AG09309 (cell line): ENCODE measurements at regions not wholly inside any gene's neighbourhood (a gene's known extent, or its start where the extent isn't known, plus 50 kb on each side); places are given as distances from the start of the nearest gene placed in this dataset.

ENCODE experiments used
- DNase-seq: peaks from one replicate; pipeline ENCODE4 v3.0.0-alpha.2; 2010; ENCODE audit warnings: low read depth
- H3K4me3 ChIP-seq: 2 replicates; pipeline ENCODE4 v1.5.1; 2011; ENCODE audit warnings: mild to moderate bottlenecking, low read depth, low read length, moderate library complexity; ENCODE audit not compliant: control insufficient read depth
- TF ChIP-seq, protein P1 (sequence below): IDR thresholded peaks from 2 replicates; pipeline ENCODE4 v1.5.1; 2011; ENCODE audit warnings: mild to moderate bottlenecking, low read depth, low read length, inconsistent platforms; ENCODE audit not compliant: insufficient read depth, control insufficient read depth; ENCODE audit errors: missing control alignments

DNA sequence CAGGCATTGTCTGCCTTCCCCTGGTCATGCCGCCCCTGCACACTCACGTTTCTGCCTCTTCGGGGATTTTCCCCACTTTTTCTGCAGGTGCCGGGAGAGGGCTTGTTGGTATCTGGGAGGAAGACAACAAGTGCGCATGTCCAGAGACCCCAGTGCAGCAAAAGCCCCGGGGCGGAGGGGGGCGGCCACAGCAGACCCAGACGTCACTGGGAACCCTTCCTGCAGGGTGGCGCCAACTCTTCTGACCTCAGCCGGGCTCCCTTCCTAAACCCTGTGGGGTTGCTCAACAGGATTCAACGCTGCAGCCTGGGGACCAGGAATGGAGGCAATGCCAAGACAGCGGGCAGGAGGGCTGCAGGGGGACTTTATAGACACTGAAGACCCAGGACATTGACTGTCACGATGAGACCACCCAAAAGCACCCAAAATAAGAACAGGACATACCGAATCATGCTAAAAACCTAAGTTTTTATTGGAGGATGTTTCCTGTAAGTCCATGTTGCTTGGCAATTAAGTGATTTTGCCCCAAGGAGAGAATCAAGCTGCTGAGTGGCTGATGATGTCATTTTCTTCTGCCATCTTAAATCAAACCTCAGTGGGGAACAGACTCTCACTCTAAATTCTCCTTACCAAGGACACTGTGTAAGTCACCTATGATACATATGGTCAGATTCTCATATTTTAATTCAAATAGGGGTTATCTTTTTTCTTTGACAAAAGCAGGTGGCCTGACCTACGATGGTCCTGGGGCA is 62.9 kb upstream of the SIMC1 start:
- no peak for DNase-seq
- TF ChIP-seq, protein P1, sequence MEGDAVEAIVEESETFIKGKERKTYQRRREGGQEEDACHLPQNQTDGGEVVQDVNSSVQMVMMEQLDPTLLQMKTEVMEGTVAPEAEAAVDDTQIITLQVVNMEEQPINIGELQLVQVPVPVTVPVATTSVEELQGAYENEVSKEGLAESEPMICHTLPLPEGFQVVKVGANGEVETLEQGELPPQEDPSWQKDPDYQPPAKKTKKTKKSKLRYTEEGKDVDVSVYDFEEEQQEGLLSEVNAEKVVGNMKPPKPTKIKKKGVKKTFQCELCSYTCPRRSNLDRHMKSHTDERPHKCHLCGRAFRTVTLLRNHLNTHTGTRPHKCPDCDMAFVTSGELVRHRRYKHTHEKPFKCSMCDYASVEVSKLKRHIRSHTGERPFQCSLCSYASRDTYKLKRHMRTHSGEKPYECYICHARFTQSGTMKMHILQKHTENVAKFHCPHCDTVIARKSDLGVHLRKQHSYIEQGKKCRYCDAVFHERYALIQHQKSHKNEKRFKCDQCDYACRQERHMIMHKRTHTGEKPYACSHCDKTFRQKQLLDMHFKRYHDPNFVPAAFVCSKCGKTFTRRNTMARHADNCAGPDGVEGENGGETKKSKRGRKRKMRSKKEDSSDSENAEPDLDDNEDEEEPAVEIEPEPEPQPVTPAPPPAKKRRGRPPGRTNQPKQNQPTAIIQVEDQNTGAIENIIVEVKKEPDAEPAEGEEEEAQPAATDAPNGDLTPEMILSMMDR = no peak
- no peak overlapping the region for H3K4me3 ChIP-seq

DNA sequence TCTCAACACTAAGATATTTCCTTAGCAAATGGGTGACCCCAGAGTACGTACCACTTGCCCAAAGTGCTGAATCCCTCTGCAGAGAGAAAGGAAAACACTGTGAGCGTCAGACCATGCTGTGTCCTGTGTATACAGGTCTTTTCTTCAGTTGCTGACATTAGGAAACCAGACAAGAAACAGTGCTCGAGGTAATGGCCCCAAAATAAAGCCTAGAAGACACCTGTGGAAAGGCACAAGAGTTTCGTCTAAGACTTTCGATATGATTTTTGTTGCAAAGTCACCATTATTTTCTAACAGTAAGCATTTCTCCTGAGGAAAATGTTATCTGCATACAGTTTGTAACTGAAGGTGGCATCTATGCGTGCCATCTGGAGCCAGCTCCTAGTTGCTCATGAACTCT is 62.0 kb upstream of the SIMC1 start:
- H3K4me3 ChIP-seq = no peak overlapping the region
- TF ChIP-seq, protein P1 = no peak
- no peak for DNase-seq

DNA sequence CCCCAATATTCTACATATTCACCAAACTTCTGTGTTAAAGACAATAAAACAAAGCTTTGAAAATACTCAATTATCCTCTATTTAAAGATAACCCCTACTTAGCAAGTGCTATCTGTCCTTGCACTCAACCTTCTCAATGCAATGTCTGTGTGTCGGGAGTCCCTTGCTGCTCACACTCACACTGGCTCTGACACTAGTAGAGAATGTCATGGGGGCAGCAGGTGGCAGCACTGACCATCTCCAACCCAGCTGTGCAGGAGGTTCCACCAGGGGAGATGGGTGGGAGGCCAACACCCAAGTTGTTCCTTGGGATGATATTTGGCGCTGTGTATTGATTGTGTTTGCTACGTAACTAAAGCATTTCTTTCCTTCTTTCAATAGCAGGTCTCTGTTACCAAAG is 59.4 kb upstream of the SIMC1 start:
- H3K4me3 ChIP-seq = no peak overlapping the region
- no peak for DNase-seq
- TF ChIP-seq, protein P1 = no peak

DNA sequence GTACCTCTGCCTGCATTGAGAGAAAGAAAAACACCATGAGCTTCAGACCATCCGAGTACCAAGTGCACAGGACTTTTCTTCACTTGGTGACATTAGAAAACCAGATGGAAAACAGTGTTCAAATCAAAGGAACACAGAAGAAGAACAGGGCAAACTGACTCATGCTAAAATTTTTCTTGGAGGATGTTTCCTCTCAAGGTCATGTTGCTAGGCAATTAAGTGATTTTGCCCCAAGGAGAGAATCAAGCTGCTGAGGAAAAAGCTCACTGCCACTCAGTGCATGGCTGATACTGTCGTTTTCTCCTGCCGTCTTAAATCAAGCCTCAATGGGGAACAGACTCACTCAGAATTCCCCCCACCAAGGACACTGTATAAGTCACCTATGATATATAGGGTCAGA is 57.9 kb upstream of the SIMC1 start:
- no peak overlapping the region for H3K4me3 ChIP-seq
- TF ChIP-seq, protein P1 = no peak
- DNase-seq = no peak

DNA sequence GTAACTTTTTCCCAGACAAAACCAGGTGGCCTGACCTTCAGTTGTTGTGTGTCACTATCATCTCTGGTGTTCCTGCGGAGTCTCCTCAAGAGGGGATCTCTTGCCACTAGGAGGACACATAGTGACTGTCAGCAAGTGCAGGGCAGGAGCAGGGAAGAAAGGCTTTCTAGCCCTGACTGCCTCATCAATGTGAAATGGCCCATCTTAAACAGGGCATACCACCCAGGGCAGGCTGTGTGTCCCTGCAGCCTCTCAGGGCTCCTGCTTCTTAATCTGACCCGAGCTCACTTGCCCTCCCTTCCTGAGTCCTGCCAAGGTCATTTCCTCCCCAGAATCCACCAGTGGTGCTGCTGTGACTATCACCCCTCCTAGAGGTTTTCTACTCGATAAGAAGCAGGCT is 57.4 kb upstream of the SIMC1 start:
- no peak overlapping the region for H3K4me3 ChIP-seq
- TF ChIP-seq, protein P1 = no peak
- no peak for DNase-seq

DNA sequence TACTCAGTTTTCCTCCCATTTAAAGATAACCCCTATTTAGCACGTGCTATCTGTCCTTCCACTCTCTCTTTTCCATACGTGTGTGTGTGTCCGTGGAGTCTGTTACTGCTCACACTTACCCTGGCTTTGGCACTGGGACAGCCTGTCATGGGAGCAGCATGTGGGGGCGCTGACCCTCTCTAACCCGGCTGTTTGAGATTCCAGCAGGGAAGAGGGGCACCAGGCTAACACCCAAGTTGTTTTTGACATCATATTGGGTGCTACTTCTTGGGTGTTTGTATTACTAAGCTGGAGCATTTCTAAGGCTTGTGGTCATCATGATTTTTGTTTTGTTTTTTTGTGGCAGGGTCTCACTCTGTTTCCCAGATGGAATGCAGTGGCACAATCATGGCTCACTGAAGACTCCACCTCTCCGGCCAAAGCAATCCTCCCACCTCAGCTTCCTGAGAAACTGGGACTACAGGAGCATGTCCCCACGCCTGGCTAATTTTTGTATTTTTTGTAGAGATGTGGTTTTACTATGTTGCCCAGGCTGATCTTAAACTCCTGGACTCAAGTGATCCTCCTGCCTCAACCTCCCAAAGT is 56.9 kb upstream of the SIMC1 start:
- TF ChIP-seq, protein P1 = no peak
- no peak overlapping the region for H3K4me3 ChIP-seq
- DNase-seq = no peak
